Sigmoid colon (tissue), 4 donors: ENCODE measurements at regions not wholly inside any gene's neighbourhood (a gene's known extent, or its start where the extent isn't known, plus 50 kb on each side); places are given as distances from the start of the nearest gene placed in this dataset.

Experiments
- CTCF ChIP-seq, 4 experiments: fragments of 450-650 bp in 3 of 4; fragments of 200-600 bp in 1 of 4; IDR thresholded peaks; one replicate each; pipeline ENCODE4 v1.5.1; 2016 to 2019; ENCODE audit warnings: antibody characterized with exemption in 4 of 4, mild to moderate bottlenecking in 3 of 4, moderate library complexity in 2 of 4
- EP300 ChIP-seq, 4 donors: sonication (generic); formaldehyde crosslinking; IDR thresholded peaks; one replicate each; pipeline ENCODE4 v1.6.1; 2017; ENCODE audit warnings: antibody characterized with exemption in 4 of 4
- POLR2A ChIP-seq, 2 donors: fragments of 450-650 bp; IDR thresholded peaks; one replicate each; pipeline ENCODE4 v1.6.1; 2016; ENCODE audit warnings: antibody characterized with exemption in 2 of 2, mild to moderate bottlenecking in 2 of 2, moderate library complexity in 2 of 2
- POLR2AphosphoS5 ChIP-seq, 4 donors: sonication (generic); formaldehyde crosslinking; IDR thresholded peaks; one replicate each; pipeline ENCODE4 v1.6.1; 2017; ENCODE audit warnings: antibody characterized with exemption in 4 of 4

- TF ChIP-seq CTCF (IDR thresholded peaks at IDR 0.05) (no peak), POLR2A (IDR thresholded peaks at IDR 0.05) (no peak), POLR2AphosphoS5 (IDR thresholded peaks at IDR 0.05) (no peak), EP300 (IDR thresholded peaks at IDR 0.05) (no peak)
Observed at GRCh38 chr15:77692614-77693013, 59.9 kb upstream of the LINGO1 start.
